ENCODE measurements at regions not wholly inside any gene's neighbourhood (a gene's known extent, or its start where the extent isn't known, plus 50 kb on each side); places are given as distances from the start of the nearest gene placed in this dataset.

- ChIA-PET POLR2A (no interaction called here), CTCF (no interaction called here)
- peak; percentile 13 for DNase-seq (ENCODE audit: low read depth, low spot score)
These were observed 105.6 kb upstream of the ZNF521 start for GRCh38 chr18:25457601-25458000.

GRCh38 chr18:25457126-25457525, 105.2 kb upstream of the ZNF521 start:
- no peaks in the 10 kb centered on the region for H3K9me3 ChIP-seq (ENCODE audit: control insufficient read depth, insufficient read depth, low read length)
- DNase-seq (ENCODE audit: low read depth, low spot score), result no peak
- POLR2A ChIA-PET, result no interaction called here
- H3K27me3 ChIP-seq (ENCODE audit: control insufficient read depth, insufficient read depth, low read length), result no peaks in the 10 kb centered on the region
- TF ChIP-seq CTCF (IDR thresholded peaks at IDR 0.05; ENCODE audit: low read depth, low read length), result no peak
- CTCF ChIA-PET, result no interaction called here
- H3K4me3 ChIP-seq (ENCODE audit: low read depth, low read length), result no peak overlapping the region
- no peak overlapping the region for H3K27ac ChIP-seq (ENCODE audit: low read depth, low read length)

More at GRCh38 chr18:25457601-25458000, 105.6 kb upstream of the ZNF521 start:
- no peak for TF ChIP-seq CTCF (IDR thresholded peaks at IDR 0.05; ENCODE audit: low read depth, low read length)
- H3K4me3 ChIP-seq (ENCODE audit: low read depth, low read length), result no peak overlapping the region
- H3K9me3 ChIP-seq (ENCODE audit: control insufficient read depth, insufficient read depth, low read length), result no peaks in the 10 kb centered on the region
- H3K27ac ChIP-seq (ENCODE audit: low read depth, low read length), result no peak overlapping the region
- no peaks in the 10 kb centered on the region for H3K27me3 ChIP-seq (ENCODE audit: control insufficient read depth, insufficient read depth, low read length)

- CTCF ChIA-PET, result no interaction called here
- Histone ChIP-seq H3K27ac (ENCODE audit: low read depth, low read length) (no peak overlapping the region), H3K9me3 (ENCODE audit: control insufficient read depth, insufficient read depth, low read length) (no peaks in the 10 kb centered on the region), H3K27me3 (ENCODE audit: control insufficient read depth, insufficient read depth, low read length) (no peaks in the 10 kb centered on the region), H3K4me3 (ENCODE audit: low read depth, low read length) (no peak overlapping the region)
- no peak for DNase-seq (ENCODE audit: low read depth, low spot score)
- POLR2A ChIA-PET, result no interaction called here
- TF ChIP-seq CTCF (IDR thresholded peaks at IDR 0.05; ENCODE audit: low read depth, low read length), result no peak
These were observed 104.5 kb upstream of the ZNF521 start for GRCh38 chr18:25456334-25457010.

GRCh38 chr18:25455646-25456045, 103.7 kb upstream of the ZNF521 start:
- CTCF ChIA-PET, result no interaction called here
- Histone ChIP-seq H3K27ac (ENCODE audit: low read depth, low read length) (no peak overlapping the region), H3K4me3 (ENCODE audit: low read depth, low read length) (no peak overlapping the region), H3K9me3 (ENCODE audit: control insufficient read depth, insufficient read depth, low read length) (no peaks in the 10 kb centered on the region), H3K27me3 (ENCODE audit: control insufficient read depth, insufficient read depth, low read length) (no peaks in the 10 kb centered on the region)
- DNase-seq (ENCODE audit: low read depth, low spot score), result no peak
- TF ChIP-seq CTCF (IDR thresholded peaks at IDR 0.05; ENCODE audit: low read depth, low read length), result no peak
- POLR2A ChIA-PET, result no interaction called here

GRCh38 chr18:25455159-25455558, 103.2 kb upstream of the ZNF521 start:
- POLR2A ChIA-PET, result no interaction called here
- no peak for TF ChIP-seq CTCF (IDR thresholded peaks at IDR 0.05; ENCODE audit: low read depth, low read length)
- CTCF ChIA-PET, result no interaction called here

More at GRCh38 chr18:25455159-25455558, 103.2 kb upstream of the ZNF521 start:
- no peak for DNase-seq (ENCODE audit: low read depth, low spot score)
- Histone ChIP-seq H3K9me3 (ENCODE audit: control insufficient read depth, insufficient read depth, low read length) (no peaks in the 10 kb centered on the region), H3K27ac (ENCODE audit: low read depth, low read length) (no peak overlapping the region), H3K27me3 (ENCODE audit: control insufficient read depth, insufficient read depth, low read length) (no peaks in the 10 kb centered on the region), H3K4me3 (ENCODE audit: low read depth, low read length) (no peak overlapping the region)

All from AG04450 (cell line).